ENCODE measurements at regions not wholly inside any gene's neighbourhood (a gene's known extent, or its start where the extent isn't known, plus 50 kb on each side); places are given as distances from the start of the nearest gene placed in this dataset.

DNA sequence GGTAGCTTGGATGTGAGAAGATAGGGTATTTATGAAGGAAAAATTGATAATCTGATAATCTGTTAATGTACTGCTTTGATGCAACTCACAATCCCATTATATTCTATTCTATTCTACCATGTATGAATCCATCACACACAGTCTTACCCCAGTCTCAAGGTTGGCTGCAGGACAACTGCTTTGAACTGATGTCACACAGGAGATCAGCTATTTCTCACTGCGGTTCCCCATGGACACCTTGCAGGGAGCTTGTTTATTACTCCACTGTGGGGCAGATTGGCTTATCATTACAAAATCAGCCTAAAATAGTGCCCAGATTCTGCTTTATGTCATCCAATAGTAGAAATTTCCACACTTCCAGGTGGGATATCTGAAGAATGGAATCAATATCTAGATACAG is 61.0 kb upstream of the HS3ST5 start:
- ChIA-PET CTCF (no interaction called here), POLR2A (no interaction called here)
- TF ChIP-seq, protein P1, sequence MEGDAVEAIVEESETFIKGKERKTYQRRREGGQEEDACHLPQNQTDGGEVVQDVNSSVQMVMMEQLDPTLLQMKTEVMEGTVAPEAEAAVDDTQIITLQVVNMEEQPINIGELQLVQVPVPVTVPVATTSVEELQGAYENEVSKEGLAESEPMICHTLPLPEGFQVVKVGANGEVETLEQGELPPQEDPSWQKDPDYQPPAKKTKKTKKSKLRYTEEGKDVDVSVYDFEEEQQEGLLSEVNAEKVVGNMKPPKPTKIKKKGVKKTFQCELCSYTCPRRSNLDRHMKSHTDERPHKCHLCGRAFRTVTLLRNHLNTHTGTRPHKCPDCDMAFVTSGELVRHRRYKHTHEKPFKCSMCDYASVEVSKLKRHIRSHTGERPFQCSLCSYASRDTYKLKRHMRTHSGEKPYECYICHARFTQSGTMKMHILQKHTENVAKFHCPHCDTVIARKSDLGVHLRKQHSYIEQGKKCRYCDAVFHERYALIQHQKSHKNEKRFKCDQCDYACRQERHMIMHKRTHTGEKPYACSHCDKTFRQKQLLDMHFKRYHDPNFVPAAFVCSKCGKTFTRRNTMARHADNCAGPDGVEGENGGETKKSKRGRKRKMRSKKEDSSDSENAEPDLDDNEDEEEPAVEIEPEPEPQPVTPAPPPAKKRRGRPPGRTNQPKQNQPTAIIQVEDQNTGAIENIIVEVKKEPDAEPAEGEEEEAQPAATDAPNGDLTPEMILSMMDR (IDR thresholded peaks at IDR 0.05): no peak
- TF ChIP-seq SIN3A (IDR thresholded peaks at IDR 0.05; ENCODE audit: borderline replicate concordance, insufficient read depth, low read depth, low read length) (no peak), TCF7L2 (IDR thresholded peaks at IDR 0.05; ENCODE audit: low read depth, low read length) (no peak)
- no TSS peak for BruUV-seq (replicated peaks)
- no peak overlapping the region for H3K27ac ChIP-seq (ENCODE audit: low read length)
- intact Hi-C loops (cut with micrococcal nuclease; ENCODE audit: unreplicated experiment): no loop called here
- H3K9me3 ChIP-seq (ENCODE audit: control insufficient read depth, insufficient read depth, low read depth, low read length): no peaks in the 10 kb centered on the region
- no peaks in the 10 kb centered on the region for H3K36me3 ChIP-seq (ENCODE audit: control insufficient read depth, insufficient read depth, low read length)
- H3K4me1 ChIP-seq (ENCODE audit: control insufficient read depth, insufficient read depth, low read length): no peaks in the 10 kb centered on the region
- DNase-seq (ENCODE audit: low read depth, low spot score) (no peak), ATAC-seq (no peak)
- H3K27me3 ChIP-seq (ENCODE audit: control insufficient read depth, insufficient read depth, low read length): no peaks in the 10 kb centered on the region
- H3K4me3 ChIP-seq (ENCODE audit: low read depth in 2 of 2, low read length in 2 of 2): no peak overlapping the region
- in situ Hi-C loops (cut with HindIII; ENCODE audit: low pct_unique_long_range_greater_than_20kb, low sequenced_read_pairs): no loop called here

DNA sequence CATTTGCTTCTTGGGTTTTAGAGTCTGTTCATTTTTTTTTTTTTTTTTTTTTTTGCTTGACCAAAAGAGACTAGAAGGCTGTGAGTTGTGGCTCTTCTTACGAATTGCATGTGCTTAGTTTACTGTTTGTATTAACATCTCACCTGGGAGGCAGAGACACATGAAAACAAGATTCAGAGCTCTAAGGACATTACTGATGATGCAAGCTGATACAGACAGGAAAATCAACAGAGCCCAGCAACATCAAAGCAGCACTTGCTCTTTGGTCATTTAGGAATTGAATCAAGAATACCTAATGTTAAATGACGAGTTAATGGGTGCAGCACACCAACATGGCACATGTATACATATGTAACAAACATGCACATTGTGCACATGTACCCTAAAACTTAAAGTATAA is 55.7 kb upstream of the HS3ST5 start:
- no TSS peak for BruUV-seq (replicated peaks)
- ATAC-seq (no peak), DNase-seq (ENCODE audit: low read depth, low spot score) (no peak)
- intact Hi-C loops (cut with micrococcal nuclease; ENCODE audit: unreplicated experiment): no loop called here
- no peaks in the 10 kb centered on the region for H3K27me3 ChIP-seq (ENCODE audit: control insufficient read depth, insufficient read depth, low read length)
- H3K9me3 ChIP-seq (ENCODE audit: control insufficient read depth, insufficient read depth, low read depth, low read length): no peaks in the 10 kb centered on the region; the same call in 1 of the 2 replicates
- in situ Hi-C loops (cut with HindIII; ENCODE audit: low pct_unique_long_range_greater_than_20kb, low sequenced_read_pairs): no loop called here
- no peak overlapping the region for H3K27ac ChIP-seq (ENCODE audit: low read length)
- H3K4me1 ChIP-seq (ENCODE audit: control insufficient read depth, insufficient read depth, low read length): no peaks in the 10 kb centered on the region
- ChIA-PET CTCF (no interaction called here), POLR2A (no interaction called here)
- TF ChIP-seq, protein P1 (IDR thresholded peaks at IDR 0.05): no peak
- TF ChIP-seq, protein P2, sequence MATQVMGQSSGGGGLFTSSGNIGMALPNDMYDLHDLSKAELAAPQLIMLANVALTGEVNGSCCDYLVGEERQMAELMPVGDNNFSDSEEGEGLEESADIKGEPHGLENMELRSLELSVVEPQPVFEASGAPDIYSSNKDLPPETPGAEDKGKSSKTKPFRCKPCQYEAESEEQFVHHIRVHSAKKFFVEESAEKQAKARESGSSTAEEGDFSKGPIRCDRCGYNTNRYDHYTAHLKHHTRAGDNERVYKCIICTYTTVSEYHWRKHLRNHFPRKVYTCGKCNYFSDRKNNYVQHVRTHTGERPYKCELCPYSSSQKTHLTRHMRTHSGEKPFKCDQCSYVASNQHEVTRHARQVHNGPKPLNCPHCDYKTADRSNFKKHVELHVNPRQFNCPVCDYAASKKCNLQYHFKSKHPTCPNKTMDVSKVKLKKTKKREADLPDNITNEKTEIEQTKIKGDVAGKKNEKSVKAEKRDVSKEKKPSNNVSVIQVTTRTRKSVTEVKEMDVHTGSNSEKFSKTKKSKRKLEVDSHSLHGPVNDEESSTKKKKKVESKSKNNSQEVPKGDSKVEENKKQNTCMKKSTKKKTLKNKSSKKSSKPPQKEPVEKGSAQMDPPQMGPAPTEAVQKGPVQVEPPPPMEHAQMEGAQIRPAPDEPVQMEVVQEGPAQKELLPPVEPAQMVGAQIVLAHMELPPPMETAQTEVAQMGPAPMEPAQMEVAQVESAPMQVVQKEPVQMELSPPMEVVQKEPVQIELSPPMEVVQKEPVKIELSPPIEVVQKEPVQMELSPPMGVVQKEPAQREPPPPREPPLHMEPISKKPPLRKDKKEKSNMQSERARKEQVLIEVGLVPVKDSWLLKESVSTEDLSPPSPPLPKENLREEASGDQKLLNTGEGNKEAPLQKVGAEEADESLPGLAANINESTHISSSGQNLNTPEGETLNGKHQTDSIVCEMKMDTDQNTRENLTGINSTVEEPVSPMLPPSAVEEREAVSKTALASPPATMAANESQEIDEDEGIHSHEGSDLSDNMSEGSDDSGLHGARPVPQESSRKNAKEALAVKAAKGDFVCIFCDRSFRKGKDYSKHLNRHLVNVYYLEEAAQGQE (IDR thresholded peaks at IDR 0.05; ENCODE audit: insufficient read depth in 1 of 2, low read depth in 2 of 2, low read length in 1 of 2): no peak
- no peak for TF ChIP-seq SIN3A (IDR thresholded peaks at IDR 0.05; ENCODE audit: borderline replicate concordance, insufficient read depth, low read depth, low read length)
- TF ChIP-seq POLR2AphosphoS5 (IDR thresholded peaks at IDR 0.05; ENCODE audit: low read depth, low read length): no peak
- TF ChIP-seq TCF7L2 (IDR thresholded peaks at IDR 0.05; ENCODE audit: low read depth, low read length): no peak
- no peaks in the 10 kb centered on the region for H3K36me3 ChIP-seq (ENCODE audit: control insufficient read depth, insufficient read depth, low read length)
- H3K4me3 ChIP-seq (ENCODE audit: low read depth in 2 of 2, low read length in 2 of 2): no peak overlapping the region
